Mesenchymal stem cell (in vitro differentiated cells and primary cell): ENCODE measurements at regions not wholly inside any gene's neighbourhood (a gene's known extent, or its start where the extent isn't known, plus 50 kb on each side); places are given as distances from the start of the nearest gene placed in this dataset.

ENCODE experiments used
- DNase-seq: peaks from one replicate; pipeline ENCODE4 v3.0.0-alpha.2; 2013
- H2AFZ ChIP-seq: one replicate; pipeline ENCODE4 v1.6.1; 2013; ENCODE audit warnings: low read depth, mild to moderate bottlenecking, control low read depth, inconsistent platforms, low read length, moderate library complexity
- H2AK5ac ChIP-seq: 2 replicates; pipeline ENCODE4 v1.6.1; 2013; ENCODE audit warnings: low read length, moderate library complexity, mild to moderate bottlenecking, inconsistent platforms; ENCODE audit not compliant: severe bottlenecking
- H2BK120ac ChIP-seq: one replicate; pipeline ENCODE4 v1.6.1; 2013; ENCODE audit warnings: low read depth, mild to moderate bottlenecking, inconsistent platforms, low read length, moderate library complexity
- H2BK12ac ChIP-seq, 2 experiments: one replicate each; pipeline ENCODE4 v1.6.1; 2013; ENCODE audit warnings: inconsistent platforms in 2 of 2, low read length in 2 of 2, mild to moderate bottlenecking in 2 of 2, moderate library complexity in 2 of 2, control low read depth in 1 of 2
- H2BK15ac ChIP-seq: one replicate; pipeline ENCODE4 v1.6.1; 2013; ENCODE audit warnings: mild to moderate bottlenecking, low read depth, inconsistent platforms; ENCODE audit not compliant: poor library complexity, severe bottlenecking
- H2BK5ac ChIP-seq: 2 replicates; pipeline ENCODE4 v1.6.1; 2013; ENCODE audit warnings: low read depth, mild to moderate bottlenecking, low read length, control low read depth, inconsistent platforms; ENCODE audit not compliant: poor library complexity, severe bottlenecking
- H3K14ac ChIP-seq, 2 experiments: one replicate each; pipeline ENCODE4 v1.6.1; 2013; ENCODE audit warnings: inconsistent platforms in 2 of 2, low read length in 2 of 2, control low read depth in 1 of 2, mild to moderate bottlenecking in 1 of 2, moderate library complexity in 1 of 2
- H3K18ac ChIP-seq, 2 experiments: one replicate each; pipeline ENCODE4 v1.6.1; 2013; ENCODE audit warnings: inconsistent platforms in 2 of 2, low read length in 2 of 2, control low read depth in 1 of 2, low read depth in 1 of 2, mild to moderate bottlenecking in 1 of 2
- H3K23ac ChIP-seq, 2 experiments: one replicate each; pipeline ENCODE4 v1.6.1; 2013; ENCODE audit warnings: inconsistent platforms in 2 of 2, low read length in 2 of 2, mild to moderate bottlenecking in 2 of 2, moderate library complexity in 2 of 2, control low read depth in 1 of 2
- H3K27ac ChIP-seq: 2 replicates; pipeline ENCODE4 v1.5.1; 2013; ENCODE audit warnings: mild to moderate bottlenecking, moderate library complexity, low read length, control low read depth, inconsistent platforms; ENCODE audit not compliant: poor library complexity, severe bottlenecking
- H3K27me3 ChIP-seq, 2 experiments: 2 replicates each; pipeline versions ENCODE4 v1.6.1 to v1.7.0; 2013; ENCODE audit warnings: low read length in 2 of 2, mild to moderate bottlenecking in 2 of 2, moderate library complexity in 2 of 2, control low read depth in 1 of 2, inconsistent platforms in 1 of 2; ENCODE audit not compliant: control insufficient read depth in 1 of 2, insufficient read depth in 1 of 2
- H3K36me3 ChIP-seq, 2 experiments: 2 replicates each; pipeline versions ENCODE4 v1.6.1 to v1.7.0; 2013; ENCODE audit warnings: low read length in 2 of 2, control low read depth in 1 of 2, inconsistent platforms in 1 of 2, low read depth in 1 of 2, mild to moderate bottlenecking in 1 of 2; ENCODE audit not compliant: insufficient read depth in 2 of 2, control insufficient read depth in 1 of 2
- H3K4ac ChIP-seq, 2 experiments: one replicate each; pipeline ENCODE4 v1.6.1; 2013; ENCODE audit warnings: inconsistent platforms in 2 of 2, low read length in 2 of 2, mild to moderate bottlenecking in 2 of 2, moderate library complexity in 2 of 2, control low read depth in 1 of 2, low read depth in 1 of 2
- H3K4me1 ChIP-seq: 2 replicates; pipeline ENCODE4 v1.6.1; 2013; ENCODE audit warnings: low read depth, low read length, control low read depth; ENCODE audit not compliant: control insufficient read depth, insufficient read depth
- H3K4me2 ChIP-seq: 2 replicates; pipeline ENCODE4 v1.6.1; 2013; ENCODE audit warnings: low read length, mild to moderate bottlenecking, inconsistent platforms; ENCODE audit not compliant: poor library complexity, severe bottlenecking
- H3K4me3 ChIP-seq, 2 experiments: 2 replicates each; pipeline versions ENCODE4 v1.5.1 to v1.7.0; 2013; ENCODE audit warnings: low read length in 2 of 2, mild to moderate bottlenecking in 2 of 2, control low read depth in 1 of 2, low read depth in 1 of 2; ENCODE audit not compliant: insufficient read depth in 1 of 2
- H3K79me1 ChIP-seq: replicated peaks from 2 replicates; pipeline ENCODE4 v1.6.1; 2013; ENCODE audit warnings: mild to moderate bottlenecking, control low read depth, low read length, inconsistent platforms; ENCODE audit not compliant: poor library complexity, severe bottlenecking
- H3K9ac ChIP-seq: 2 replicates; pipeline ENCODE4 v1.7.0; 2013; ENCODE audit warnings: mild to moderate bottlenecking, low read length, moderate library complexity
- H3K9me3 ChIP-seq: 2 replicates; pipeline ENCODE4 v1.7.0; 2013; ENCODE audit warnings: mild to moderate bottlenecking, low read length; ENCODE audit not compliant: control insufficient read depth
- H4K8ac ChIP-seq: one replicate; pipeline ENCODE4 v1.6.1; 2013; ENCODE audit warnings: inconsistent platforms, mild to moderate bottlenecking, low read length, moderate library complexity
- H4K91ac ChIP-seq: one replicate; pipeline ENCODE4 v1.6.1; 2013; ENCODE audit warnings: mild to moderate bottlenecking, low read length, inconsistent platforms
- WGBS: methylation state at CpG from one replicate; pipeline ENCODE4 v1.1.7; 2013; ENCODE audit warnings: mixed read lengths; 5-methylcytosine and 5-hydroxymethylcytosine counted together

DNA sequence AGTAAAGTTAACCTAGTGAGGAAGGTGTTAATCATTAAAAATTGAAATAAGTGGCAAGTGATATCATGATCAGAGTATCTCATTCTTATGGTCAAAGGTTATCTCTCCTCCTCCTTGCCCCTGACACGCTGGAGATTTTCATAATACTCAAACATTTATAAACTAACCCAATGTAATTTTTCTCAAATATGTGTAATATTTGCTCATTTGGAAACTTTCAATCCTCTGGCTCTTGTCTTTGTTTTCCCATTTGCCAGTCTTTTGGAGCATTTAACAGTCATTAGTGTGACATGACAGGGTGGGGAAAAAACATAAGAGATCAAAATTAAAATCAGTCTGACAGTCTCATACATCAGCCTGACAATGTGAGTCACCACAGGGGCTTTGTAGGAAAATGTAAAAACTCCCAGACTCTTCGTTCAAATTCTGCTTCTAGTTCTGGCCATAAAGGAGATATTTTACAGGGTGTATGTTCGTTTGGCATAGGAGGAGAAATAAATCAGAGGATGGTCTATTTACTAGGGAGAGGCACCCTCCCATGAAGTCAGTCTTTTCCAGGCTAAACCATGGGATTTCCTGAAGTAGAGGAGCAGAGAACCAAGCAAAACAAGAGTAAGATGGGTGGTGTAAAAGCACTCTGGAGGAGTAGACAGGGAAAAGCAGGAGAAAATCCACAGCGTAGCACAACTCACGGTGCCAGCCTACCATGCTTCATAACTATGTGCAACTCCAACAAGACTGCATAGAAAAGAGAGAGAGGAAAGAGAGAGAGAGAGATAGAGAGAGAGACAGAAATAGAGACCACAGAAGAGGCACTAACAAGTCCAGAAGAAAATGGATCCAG is 369.2 kb upstream of the PDE3A start:
- Histone ChIP-seq H3K79me1 (no peaks in the 10 kb centered on the region), H3K36me3 (no peaks in the 10 kb centered on the region), H3K27ac (no peak overlapping the region), H3K18ac (no peak overlapping the region), H2BK15ac (no peak overlapping the region), H3K27me3 (no peaks in the 10 kb centered on the region), H3K9me3 (no peaks in the 10 kb centered on the region), H2BK12ac (no peak overlapping the region), H3K4ac (no peak overlapping the region), H3K23ac (no peak overlapping the region), H2AFZ (no peak overlapping the region), H3K4me1 (no peaks in the 10 kb centered on the region), H2AK5ac (peak overlapping the region; percentile 47), H4K8ac (no peak overlapping the region), H3K4me2 (no peak overlapping the region), H2BK5ac (no peak overlapping the region), H3K14ac (no peak overlapping the region), H4K91ac (peak overlapping the region; percentile 20), H3K9ac (no peak overlapping the region), H3K4me3 (no peak overlapping the region), H2BK120ac (peak overlapping the region; percentile 76)
- 46% methylated on average over 2 of the region's 5 CpGs for WGBS
- peak; percentile 14 for DNase-seq

DNA sequence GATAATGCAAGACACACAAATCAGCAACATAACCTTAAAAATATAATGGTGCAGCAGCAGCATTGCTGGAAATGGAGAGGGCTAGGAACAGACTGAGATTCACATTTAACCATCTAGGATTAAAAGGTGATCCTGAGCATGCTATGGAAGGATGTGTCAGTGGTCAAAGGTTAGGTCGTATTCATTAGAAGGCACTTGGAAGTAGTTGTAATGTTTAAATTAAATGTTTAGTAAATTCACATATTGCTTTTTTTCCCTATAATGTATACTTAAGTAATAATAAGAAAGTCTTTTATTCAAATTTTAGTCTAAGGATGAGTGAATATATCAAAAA is 368.6 kb upstream of the PDE3A start:
- Histone ChIP-seq H3K23ac (no peak overlapping the region), H4K8ac (no peak overlapping the region), H3K36me3 (no peaks in the 10 kb centered on the region), H3K9me3 (no peaks in the 10 kb centered on the region), H3K4me3 (no peak overlapping the region), H3K4me1 (no peaks in the 10 kb centered on the region), H3K4me2 (no peak overlapping the region), H2BK5ac (no peak overlapping the region), H2AK5ac (no peak overlapping the region), H2AFZ (no peak overlapping the region), H3K27me3 (no peaks in the 10 kb centered on the region), H2BK12ac (no peak overlapping the region), H3K79me1 (no peaks in the 10 kb centered on the region), H3K18ac (no peak overlapping the region), H3K4ac (no peak overlapping the region), H3K9ac (no peak overlapping the region), H3K27ac (no peak overlapping the region), H2BK15ac (no peak overlapping the region), H4K91ac (no peak overlapping the region), H3K14ac (no peak overlapping the region), H2BK120ac (no peak overlapping the region)
- WGBS = no CpG with 5 or more reads among the region's 1 CpG
- no peak for DNase-seq

DNA sequence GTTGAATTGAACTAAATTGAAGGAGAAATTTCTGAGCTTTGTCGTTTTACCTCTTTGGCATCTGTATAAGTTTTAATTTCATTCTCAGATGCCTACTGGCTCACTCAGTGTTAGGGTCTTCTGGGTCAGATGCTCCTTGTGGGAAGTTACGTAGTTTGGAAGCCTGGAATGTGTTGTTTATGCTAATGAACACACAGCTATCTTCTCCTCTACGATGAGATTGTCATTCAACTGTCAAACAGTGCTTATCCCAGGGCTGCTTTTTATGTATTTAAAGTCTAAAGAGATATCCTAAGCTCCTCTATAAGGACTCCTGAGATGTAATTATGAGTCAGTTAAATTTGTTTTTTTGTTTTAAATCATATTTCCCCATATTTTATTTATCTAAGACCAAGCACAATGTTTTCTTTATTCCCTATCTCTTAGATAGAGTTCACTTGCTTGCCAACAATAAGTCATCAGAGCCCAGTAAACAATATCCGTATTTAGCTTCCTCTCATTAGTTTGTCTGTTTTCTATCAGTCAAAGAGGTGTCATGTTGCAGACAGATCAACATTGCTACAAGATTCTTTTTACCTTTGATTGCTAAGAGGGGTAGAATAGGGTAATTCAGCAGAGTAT is 368.0 kb upstream of the PDE3A start:
- peak; percentile 22 for DNase-seq
- H2BK15ac ChIP-seq = no peak overlapping the region
- WGBS = 20% methylated on average over 2 of the region's 4 CpGs

DNA sequence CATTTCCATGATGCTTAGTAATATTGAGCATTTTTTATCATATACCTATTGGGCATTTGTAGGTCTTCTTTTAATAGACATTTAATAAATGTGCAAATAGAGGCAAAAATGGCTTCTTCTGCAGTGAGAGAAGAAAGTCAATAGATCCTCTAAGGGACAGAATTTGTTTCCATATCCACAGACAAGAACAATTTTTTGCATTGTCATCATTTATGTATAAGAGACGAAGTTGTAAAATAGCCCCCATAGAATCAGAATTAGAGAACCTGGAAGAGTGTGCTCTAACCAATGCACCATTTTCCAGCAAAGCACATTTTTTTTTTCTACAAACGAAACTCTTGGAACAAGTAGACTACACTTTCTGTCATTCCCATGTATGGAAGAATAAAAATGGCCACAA is 365.1 kb upstream of the PDE3A start:
- H3K14ac ChIP-seq = no peak overlapping the region
- H2BK12ac ChIP-seq = no peak overlapping the region
- H4K8ac ChIP-seq = no peak overlapping the region
- H3K4me1 ChIP-seq = no peaks in the 10 kb centered on the region
- no peak overlapping the region for H3K4me2 ChIP-seq
- H3K36me3 ChIP-seq = no peaks in the 10 kb centered on the region
- 100% methylated on average over 2 of the region's 2 CpGs for WGBS
- no peak overlapping the region for H2AFZ ChIP-seq
- H2AK5ac ChIP-seq = no peak overlapping the region
- H3K4ac ChIP-seq = no peak overlapping the region
- no peak overlapping the region for H3K18ac ChIP-seq
- no peak overlapping the region for H2BK5ac ChIP-seq
- H2BK120ac ChIP-seq = no peak overlapping the region
- no peak overlapping the region for H2BK15ac ChIP-seq
- no peak overlapping the region for H3K9ac ChIP-seq
- DNase-seq = no peak
- no peak overlapping the region for H4K91ac ChIP-seq
- no peak overlapping the region for H3K23ac ChIP-seq
- no peaks in the 10 kb centered on the region for H3K9me3 ChIP-seq
- no peak overlapping the region for H3K4me3 ChIP-seq
- no peak overlapping the region for H3K27ac ChIP-seq
- H3K27me3 ChIP-seq = no peaks in the 10 kb centered on the region
- no peaks in the 10 kb centered on the region for H3K79me1 ChIP-seq

More for the DNA sequence above, 368.0 kb upstream of the PDE3A start:
- no peaks in the 10 kb centered on the region for H3K9me3 ChIP-seq
- H3K36me3 ChIP-seq = no peaks in the 10 kb centered on the region
- no peak overlapping the region for H2AK5ac ChIP-seq
- no peaks in the 10 kb centered on the region for H3K79me1 ChIP-seq
- H3K14ac ChIP-seq = no peak overlapping the region
- no peak overlapping the region for H2BK5ac ChIP-seq
- H3K23ac ChIP-seq = no peak overlapping the region
- no peak overlapping the region for H2AFZ ChIP-seq
- no peak overlapping the region for H3K27ac ChIP-seq
- no peak overlapping the region for H2BK12ac ChIP-seq
- H3K4me1 ChIP-seq = no peaks in the 10 kb centered on the region
- no peak overlapping the region for H2BK120ac ChIP-seq
- no peak overlapping the region for H3K9ac ChIP-seq
- H3K4me2 ChIP-seq = no peak overlapping the region
- H3K4ac ChIP-seq = no peak overlapping the region
- no peak overlapping the region for H3K4me3 ChIP-seq
- H3K18ac ChIP-seq = no peak overlapping the region
- H4K8ac ChIP-seq = no peak overlapping the region
- no peaks in the 10 kb centered on the region for H3K27me3 ChIP-seq
- no peak overlapping the region for H4K91ac ChIP-seq
